ENCODE measurements at regions not wholly inside any gene's neighbourhood (a gene's known extent, or its start where the extent isn't known, plus 50 kb on each side); places are given as distances from the start of the nearest gene placed in this dataset.
"Not testable (repeated sequence)": the region's sequence is repeated elsewhere in the genome, so short reads cannot be mapped to it uniquely, and the experiment has no call there.

DNA sequence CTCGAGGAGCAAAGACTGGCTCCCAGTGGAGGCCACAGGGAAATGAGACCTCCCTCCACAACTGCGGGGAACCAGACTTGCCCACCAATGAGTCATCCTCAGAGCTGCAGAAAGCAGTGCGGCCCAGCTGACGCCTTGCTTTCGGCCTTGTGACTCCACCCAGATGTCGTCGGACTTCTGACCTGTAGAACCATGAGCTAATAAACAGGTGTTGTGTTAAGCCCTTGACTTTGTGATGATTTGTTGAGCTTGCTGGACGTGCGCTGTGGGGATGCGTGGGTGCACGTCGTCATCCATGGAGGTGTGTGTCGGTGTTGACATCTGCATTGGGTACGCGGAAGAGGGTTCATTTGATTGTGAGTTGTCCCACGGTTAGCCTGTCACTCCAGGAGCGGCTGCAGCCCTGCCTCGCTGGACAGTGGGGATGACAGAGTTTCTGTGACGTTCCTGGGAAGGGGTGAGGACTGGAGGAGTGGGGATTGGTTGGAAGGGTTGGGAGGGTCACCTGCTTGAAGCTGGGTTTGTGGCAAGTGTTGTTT is 154.1 kb downstream of the SH3BP4 start:
- Mint-ChIP-seq H3K27me3 (peaks cover 22% of the 10 kb centered on the region), H3K27ac (no peak overlapping the region), H3K4me3 (no peak overlapping the region), H3K36me3 (no peaks in the 10 kb centered on the region), H3K9me3 (no peaks in the 10 kb centered on the region), H3K4me1 (no peaks in the 10 kb centered on the region)
- no peak for ATAC-seq

DNA sequence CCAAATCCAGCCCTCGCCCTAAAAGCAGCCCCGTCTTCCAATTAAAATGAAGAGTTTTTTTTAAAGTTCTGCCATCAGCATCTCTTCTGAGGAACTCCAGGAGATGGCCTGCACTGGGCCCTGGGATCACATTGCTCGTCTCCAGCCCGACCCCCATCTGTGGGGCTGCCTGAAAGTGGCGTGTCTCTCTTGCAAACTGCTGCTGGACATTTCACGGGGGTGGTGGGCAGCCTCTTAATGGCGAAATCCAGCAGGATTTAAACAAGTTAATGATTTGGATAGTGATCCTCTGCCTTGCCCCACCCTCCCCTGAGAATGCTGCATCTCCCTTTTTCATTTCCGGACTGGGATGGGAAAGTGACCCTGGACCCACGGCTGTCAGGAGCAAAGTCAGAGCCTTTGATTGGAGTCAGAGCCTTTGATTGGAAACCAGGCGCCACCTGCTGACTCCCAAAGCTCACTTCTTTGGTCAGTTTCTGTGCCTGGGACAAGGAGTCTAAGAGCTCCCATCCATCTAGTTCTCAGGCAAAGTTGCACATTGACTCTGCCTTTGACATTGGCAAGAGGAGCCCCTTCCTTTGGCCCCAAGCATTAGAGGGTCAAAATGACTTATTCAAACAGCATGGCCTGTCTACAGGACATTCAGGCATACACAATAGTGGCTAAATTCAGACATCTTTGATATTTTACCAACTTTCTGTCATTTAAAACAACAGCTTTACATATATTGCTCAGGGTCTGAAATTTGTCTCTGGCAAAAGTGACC is 155.2 kb downstream of the SH3BP4 start:
- Mint-ChIP-seq H3K36me3 (no peaks in the 10 kb centered on the region), H3K27ac (no peak overlapping the region), H3K27me3 (peaks cover 22% of the 10 kb centered on the region), H3K4me3 (no peak overlapping the region), H3K9me3 (no peaks in the 10 kb centered on the region), H3K4me1 (no peaks in the 10 kb centered on the region)
- ATAC-seq, result no peak

DNA sequence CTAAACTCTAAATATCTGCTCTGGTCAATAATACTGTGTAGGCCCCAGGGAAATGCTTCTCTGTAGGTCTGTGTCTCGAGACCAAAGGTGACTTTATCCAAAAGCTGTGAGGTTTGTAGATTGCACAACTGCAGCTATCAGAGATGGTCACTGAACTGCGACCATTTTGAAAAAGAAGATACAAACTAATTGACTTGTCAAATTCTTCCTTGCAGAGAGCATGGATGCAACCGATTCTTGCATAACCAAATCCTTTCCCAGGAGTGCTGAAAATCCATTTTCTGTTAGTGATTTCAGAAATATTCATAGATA is 155.8 kb downstream of the SH3BP4 start:
- no peaks in the 10 kb centered on the region for H3K9me3 Mint-ChIP-seq
- peaks cover 22% of the 10 kb centered on the region for H3K27me3 Mint-ChIP-seq
- no peaks in the 10 kb centered on the region for H3K36me3 Mint-ChIP-seq
- H3K27ac Mint-ChIP-seq, result no peak overlapping the region
- no peaks in the 10 kb centered on the region for H3K4me1 Mint-ChIP-seq
- ATAC-seq, result no peak
- no peak overlapping the region for H3K4me3 Mint-ChIP-seq

DNA sequence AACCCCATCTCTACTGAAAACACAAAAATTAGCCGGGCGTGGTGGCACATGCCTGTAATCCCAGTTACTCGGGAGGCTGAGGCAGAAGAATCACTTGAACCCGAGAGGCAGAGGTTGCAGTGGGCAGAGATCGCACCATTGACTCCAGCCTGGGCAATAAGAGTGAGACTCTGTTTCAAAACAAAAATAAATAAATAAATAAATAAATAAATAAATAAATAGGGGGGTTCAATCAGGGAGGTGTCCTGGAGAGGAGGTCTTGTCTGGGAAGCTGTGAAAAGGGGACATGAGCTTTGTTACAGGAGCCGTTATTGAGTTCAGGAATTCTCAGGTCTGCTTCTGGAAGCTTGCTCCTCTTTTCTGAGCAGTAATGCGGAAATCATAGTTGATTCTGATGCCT is 157.7 kb downstream of the SH3BP4 start:
- H3K27me3 Mint-ChIP-seq, result peaks cover 25% of the 10 kb centered on the region
- H3K4me1 Mint-ChIP-seq, H3K4me3 Mint-ChIP-seq, ATAC-seq, H3K36me3 Mint-ChIP-seq, H3K9me3 Mint-ChIP-seq, H3K27ac Mint-ChIP-seq: not testable (repeated sequence)

DNA sequence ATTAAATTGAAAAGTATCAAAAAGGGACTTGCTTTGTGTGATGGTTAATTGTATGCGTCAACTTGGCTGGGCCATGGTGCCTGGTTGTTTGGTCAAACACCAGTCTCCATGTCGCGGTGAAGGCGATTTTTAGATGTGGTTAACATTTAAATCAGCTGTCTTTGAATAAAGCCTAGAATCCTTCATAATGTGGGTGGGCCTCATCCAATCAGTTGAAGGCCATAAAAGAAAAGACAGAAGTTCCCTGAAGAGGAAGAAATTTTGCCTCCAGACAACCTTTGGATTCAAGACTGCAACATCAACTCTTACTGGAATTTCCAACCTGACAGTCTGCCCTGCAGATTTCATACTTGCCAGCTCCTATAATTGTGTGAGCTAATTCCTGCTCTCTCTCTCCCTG is 160.5 kb downstream of the SH3BP4 start:
- no peaks in the 10 kb centered on the region for H3K4me1 Mint-ChIP-seq
- no peaks in the 10 kb centered on the region for H3K36me3 Mint-ChIP-seq
- no peaks in the 10 kb centered on the region for H3K9me3 Mint-ChIP-seq
- no peak overlapping the region for H3K27ac Mint-ChIP-seq
- ATAC-seq, result no peak
- no peak overlapping the region for H3K4me3 Mint-ChIP-seq
- H3K27me3 Mint-ChIP-seq, result peaks cover 28% of the 10 kb centered on the region

DNA sequence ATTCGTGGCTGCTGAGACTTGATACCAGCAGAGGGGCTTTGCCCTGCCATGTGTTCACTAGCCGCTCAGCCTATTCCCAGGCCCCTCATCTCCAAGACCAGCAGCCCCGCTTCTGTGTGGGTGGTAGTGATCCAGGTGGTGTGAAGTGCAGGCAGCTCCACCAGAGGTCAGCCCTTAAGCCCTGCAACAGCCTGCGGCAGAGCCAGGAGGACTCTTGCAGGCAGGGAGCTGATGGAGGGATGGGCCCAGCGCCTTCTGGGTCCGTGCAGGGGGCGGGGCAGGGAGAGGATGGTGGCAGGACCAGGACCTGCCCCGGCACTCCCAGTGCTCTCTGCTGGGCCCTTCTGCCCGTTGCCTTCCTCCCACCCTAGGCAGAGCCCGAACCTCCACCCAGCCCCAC is 162.0 kb downstream of the SH3BP4 start:
- Mint-ChIP-seq H3K9me3 (no peaks in the 10 kb centered on the region), H3K4me1 (no peaks in the 10 kb centered on the region), H3K27ac (no peak overlapping the region), H3K4me3 (no peak overlapping the region), H3K36me3 (no peaks in the 10 kb centered on the region), H3K27me3 (peaks cover 37% of the 10 kb centered on the region)
- peak; percentile 55 for ATAC-seq

DNA sequence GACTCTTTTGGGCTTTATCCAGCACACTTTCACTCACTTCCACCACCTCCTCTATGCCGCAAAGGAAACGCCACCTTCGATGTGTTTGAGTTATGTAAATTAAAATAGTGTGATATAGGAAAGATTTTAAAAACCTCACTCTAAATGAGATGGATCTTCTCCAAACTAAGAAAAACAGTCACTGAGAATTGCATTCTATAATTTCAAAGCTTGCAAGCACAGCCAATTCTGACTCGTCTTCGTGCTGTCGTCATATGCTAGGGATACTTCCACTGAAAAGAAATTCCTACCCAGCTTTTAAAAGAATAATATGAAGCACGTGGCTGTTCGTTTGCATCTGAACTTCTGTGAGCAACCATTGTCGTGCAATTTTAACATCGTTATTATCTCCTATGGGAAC is 162.5 kb downstream of the SH3BP4 start:
- Mint-ChIP-seq H3K27me3 (peaks cover 37% of the 10 kb centered on the region), H3K27ac (no peak overlapping the region), H3K4me1 (no peaks in the 10 kb centered on the region), H3K9me3 (no peaks in the 10 kb centered on the region), H3K4me3 (no peak overlapping the region), H3K36me3 (no peaks in the 10 kb centered on the region)
- ATAC-seq, result no peak

DNA sequence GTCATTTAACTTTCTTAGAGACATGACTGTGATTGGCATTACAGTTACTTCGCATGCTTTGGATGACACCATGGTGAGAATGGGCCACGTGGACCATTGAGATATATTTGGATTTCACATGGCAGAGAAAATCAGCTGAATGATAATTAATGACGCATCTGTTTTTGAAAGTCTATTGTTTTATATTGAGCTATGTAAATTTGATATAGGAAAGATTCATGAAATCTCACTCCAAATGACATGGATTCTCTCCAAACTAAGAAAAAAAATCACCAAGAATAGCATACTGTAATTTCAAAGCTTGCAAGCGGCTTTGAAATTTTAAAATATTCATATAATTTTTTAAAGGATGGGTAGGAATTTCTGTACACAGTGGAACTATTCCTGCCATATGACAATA is 163.7 kb downstream of the SH3BP4 start:
- Mint-ChIP-seq H3K4me3 (no peak overlapping the region), H3K4me1 (no peaks in the 10 kb centered on the region), H3K27ac (no peak overlapping the region), H3K36me3 (no peaks in the 10 kb centered on the region), H3K9me3 (peaks cover 5% of the 10 kb centered on the region), H3K27me3 (peaks cover 37% of the 10 kb centered on the region)
- ATAC-seq, result no peak

DNA sequence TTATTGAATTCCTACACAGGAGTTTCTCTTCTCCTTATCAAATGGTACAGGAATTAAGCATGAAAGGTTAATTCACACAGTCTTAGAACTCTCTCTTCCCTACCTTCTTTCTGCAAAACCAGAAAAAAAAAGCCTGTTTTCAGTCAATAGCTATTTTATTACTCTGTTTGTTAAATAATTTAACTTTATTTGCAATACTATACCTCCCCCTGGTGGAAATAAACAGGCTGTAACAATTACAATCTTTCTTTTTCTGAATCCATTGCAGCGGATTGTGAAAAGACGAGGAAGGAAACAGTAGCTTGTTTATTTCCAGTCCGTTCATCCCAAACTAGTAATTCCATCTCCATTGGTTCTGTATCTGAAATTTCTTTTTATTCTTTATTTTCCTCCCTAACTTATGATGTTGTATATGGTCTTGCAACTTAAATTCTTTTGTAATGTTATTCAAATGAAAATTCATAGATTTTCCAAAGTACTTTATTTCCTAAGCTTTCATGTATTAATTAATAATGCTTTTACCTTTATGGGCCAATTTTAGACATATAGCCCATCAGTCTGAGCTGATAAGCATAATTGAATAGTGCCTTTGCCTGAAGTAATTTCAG is 165.2 kb downstream of the SH3BP4 start:
- Mint-ChIP-seq H3K4me1 (no peaks in the 10 kb centered on the region), H3K27ac (no peak overlapping the region), H3K4me3 (no peak overlapping the region), H3K9me3 (peaks cover 9% of the 10 kb centered on the region), H3K36me3 (no peaks in the 10 kb centered on the region), H3K27me3 (peaks cover 37% of the 10 kb centered on the region)
- no peak for ATAC-seq

DNA sequence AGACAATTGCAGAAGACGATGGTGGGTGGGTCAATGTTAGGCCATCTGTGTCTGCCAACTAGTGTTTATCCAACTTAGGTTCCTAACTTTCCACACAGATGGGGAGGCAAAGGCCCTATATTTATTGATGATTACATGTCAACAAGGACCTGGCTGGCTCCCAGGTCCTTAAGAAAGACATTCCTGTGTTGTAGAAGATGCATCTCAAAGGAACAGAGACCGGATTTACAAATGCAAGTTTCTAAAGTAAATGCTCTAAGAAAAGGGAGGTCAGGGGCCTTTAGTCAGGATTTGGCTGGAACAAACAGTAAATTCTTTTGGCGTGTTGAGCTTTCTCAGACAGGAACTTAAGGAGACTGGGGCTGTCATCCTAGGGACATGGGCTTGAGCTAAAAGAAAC is 175.0 kb downstream of the SH3BP4 start:
- H3K27me3 Mint-ChIP-seq, result peaks cover 23% of the 10 kb centered on the region

DNA sequence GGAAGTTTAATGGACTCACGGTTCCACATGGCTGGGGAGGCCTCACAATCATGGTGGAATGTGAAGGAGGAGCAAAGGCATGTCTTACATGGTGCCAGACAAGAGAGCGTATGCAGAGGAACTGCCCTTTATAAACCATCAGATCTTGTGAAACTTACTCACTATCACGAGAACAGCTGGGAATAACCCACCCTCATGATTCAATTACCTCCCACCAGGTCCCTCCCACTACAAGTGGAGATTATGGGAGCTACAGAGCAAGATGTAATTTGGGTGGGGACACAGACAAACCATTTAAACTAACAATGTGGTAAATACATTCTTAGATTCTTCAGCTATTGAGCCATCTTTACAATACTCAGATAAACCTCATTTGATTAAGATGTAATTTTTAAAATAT is 176.1 kb downstream of the SH3BP4 start:
- Mint-ChIP-seq H3K4me1 (no peaks in the 10 kb centered on the region), H3K4me3 (no peak overlapping the region), H3K27ac (no peak overlapping the region), H3K27me3 (peaks cover 25% of the 10 kb centered on the region), H3K9me3 (no peaks in the 10 kb centered on the region), H3K36me3 (no peaks in the 10 kb centered on the region)
- ATAC-seq, result no peak

More for the DNA sequence above, 175.0 kb downstream of the SH3BP4 start:
- Mint-ChIP-seq H3K27ac (no peak overlapping the region), H3K4me3 (no peak overlapping the region), H3K36me3 (no peaks in the 10 kb centered on the region), H3K9me3 (no peaks in the 10 kb centered on the region), H3K4me1 (no peaks in the 10 kb centered on the region)
- ATAC-seq, result no peak

DNA sequence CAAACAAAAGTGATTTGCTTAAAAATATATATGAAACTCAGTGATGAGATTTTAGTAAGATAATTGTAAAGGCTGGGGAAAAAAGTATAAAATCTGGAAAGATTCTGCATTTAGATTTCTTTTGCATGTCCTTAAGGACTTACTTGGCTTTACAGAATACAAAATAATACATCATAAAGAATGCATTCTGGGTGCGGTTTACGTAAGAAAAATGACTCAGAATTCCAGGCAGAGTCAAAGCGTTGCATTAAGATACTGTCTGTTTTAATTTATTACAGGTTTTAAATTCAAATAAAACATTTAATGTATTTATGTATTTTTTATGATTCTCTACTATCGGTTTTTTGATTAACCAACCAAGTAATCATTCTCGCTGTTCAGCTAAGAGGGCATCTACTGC is 178.0 kb downstream of the SH3BP4 start:
- Mint-ChIP-seq H3K27me3 (peaks cover 29% of the 10 kb centered on the region), H3K4me3 (no peak overlapping the region), H3K9me3 (no peaks in the 10 kb centered on the region), H3K36me3 (no peaks in the 10 kb centered on the region), H3K27ac (no peak overlapping the region), H3K4me1 (no peaks in the 10 kb centered on the region)
- no peak for ATAC-seq

DNA sequence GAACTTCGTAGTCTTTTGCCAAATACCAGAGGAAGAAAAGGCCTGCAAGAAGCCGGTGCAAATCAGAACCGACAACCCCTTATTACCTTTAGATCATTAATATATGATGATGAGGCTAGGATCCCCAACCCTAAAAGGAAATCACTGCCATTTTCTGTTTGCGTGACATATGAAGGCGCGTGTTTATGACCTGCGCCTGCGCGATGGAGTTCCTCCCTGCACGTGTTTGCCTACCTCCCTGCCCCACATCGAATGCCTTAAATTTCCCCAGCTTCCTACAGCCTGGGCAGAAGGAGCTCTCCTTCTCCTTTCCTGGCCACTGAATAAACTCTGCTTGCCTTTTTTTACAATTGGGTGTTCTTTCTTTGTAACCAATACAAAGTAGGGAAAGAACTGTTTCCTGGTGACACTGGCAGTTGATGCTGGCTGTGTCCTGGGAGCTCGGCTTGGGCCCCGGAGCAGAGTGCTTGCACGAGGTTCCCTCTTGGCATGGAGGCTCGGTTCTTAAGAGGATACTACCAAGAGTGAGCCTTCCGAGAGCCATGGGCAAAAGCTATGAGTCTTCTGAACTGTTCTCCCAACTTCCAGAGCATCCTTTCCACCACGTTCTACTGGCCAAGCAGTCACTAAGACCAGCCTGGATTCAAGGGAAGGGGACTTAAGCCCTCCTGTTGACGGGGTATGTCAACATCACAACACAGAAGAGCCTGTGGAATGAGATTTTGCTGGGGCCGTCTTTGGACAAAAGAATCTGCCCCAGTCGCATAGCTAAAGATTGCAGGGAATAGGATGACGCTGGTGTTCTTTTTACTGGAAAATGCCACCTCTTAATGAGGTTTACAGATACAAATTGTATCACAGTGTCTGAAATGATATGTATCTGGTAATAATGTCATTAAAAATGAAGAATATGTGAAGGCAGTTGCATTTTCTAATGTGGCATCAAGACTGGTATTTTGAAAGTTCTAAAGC is 179.8 kb downstream of the SH3BP4 start:
- Mint-ChIP-seq H3K36me3 (no peaks in the 10 kb centered on the region), H3K27ac (no peak overlapping the region), H3K27me3 (peaks cover 33% of the 10 kb centered on the region), H3K4me3 (no peak overlapping the region), H3K9me3 (no peaks in the 10 kb centered on the region), H3K4me1 (no peaks in the 10 kb centered on the region)
- no peak for ATAC-seq

DNA sequence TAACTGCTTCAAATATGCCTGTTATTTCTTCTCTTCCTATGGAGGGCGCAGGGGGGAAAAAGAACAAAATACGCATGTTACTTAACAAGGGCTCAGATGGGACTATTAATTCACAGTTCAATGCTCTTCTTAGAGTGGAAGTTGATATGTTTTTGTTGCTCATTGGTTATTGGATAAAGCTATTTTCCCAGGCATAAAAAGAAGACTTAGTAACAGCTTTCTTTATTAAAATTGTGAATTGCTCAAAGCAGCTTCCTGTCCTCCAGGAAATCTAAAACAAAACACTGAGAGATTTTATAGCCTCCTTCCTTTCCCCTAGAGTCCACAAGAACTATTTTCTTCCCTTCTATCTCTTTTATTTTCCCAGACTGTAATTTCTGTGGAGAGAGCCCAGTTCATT is 180.8 kb downstream of the SH3BP4 start:
- Mint-ChIP-seq H3K9me3 (no peaks in the 10 kb centered on the region), H3K27ac (no peak overlapping the region), H3K4me1 (no peaks in the 10 kb centered on the region), H3K4me3 (no peak overlapping the region), H3K36me3 (no peaks in the 10 kb centered on the region), H3K27me3 (peaks cover 33% of the 10 kb centered on the region)
- no peak for ATAC-seq

DNA sequence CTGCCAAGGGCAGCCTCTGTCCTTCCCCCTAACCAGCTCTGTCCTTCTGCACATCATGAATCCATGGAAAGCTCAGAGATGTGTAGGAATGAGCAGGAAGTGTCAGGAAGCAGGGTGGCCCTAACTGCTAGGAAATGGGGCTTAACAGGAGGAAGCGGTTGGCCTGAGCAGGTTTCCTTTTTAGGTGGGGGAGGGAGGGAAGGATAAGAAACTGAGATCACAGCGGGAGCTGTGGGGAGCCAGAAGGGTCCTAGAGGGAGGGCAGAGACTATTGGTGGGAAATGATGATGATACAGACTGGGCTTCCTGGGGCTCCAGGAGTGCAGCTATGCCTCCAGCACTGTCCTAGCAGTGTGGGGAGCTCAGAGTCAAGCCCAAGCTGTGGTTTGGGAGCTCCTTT is 182.0 kb downstream of the SH3BP4 start:
- Mint-ChIP-seq H3K9me3 (no peaks in the 10 kb centered on the region), H3K27me3 (peaks cover 33% of the 10 kb centered on the region), H3K4me1 (no peaks in the 10 kb centered on the region), H3K27ac (no peak overlapping the region), H3K4me3 (no peak overlapping the region), H3K36me3 (no peaks in the 10 kb centered on the region)
- no peak for ATAC-seq

Measured in stimulated activated memory B cell treated with anti-CD40 and anti-IgM and Interleukin-4, amounts not matched to agents 10 μg/mL and 1 μg/mL and 100 μg/mL, for 72 hours (primary cell).